HG03159 (cell line): ENCODE measurements at regions not wholly inside any gene's neighbourhood (a gene's known extent, or its start where the extent isn't known, plus 50 kb on each side); places are given as distances from the start of the nearest gene placed in this dataset.
"Not testable (repeated sequence)": the region's sequence is repeated elsewhere in the genome, so short reads cannot be mapped to it uniquely, and the experiment has no call there.

Experiments
- ATAC-seq: cut with Tn5 transposase; IDR thresholded peaks from one replicate; pipeline ENCODE4 v1.9.1; 2021; ENCODE audit warnings: mild to moderate bottlenecking, moderate library complexity; ENCODE audit not compliant: unreplicated experiment

- no peak for ATAC-seq
Measured at GRCh38 chr17:62206550-62206949, 141.5 kb upstream of the MED13 start.

GRCh38 chr17:62197156-62197555, 132.1 kb upstream of the MED13 start:
- not testable (repeated sequence) for ATAC-seq

GRCh38 chr17:62196587-62196986, 131.5 kb upstream of the MED13 start:
- not testable (repeated sequence) for ATAC-seq

DNA sequence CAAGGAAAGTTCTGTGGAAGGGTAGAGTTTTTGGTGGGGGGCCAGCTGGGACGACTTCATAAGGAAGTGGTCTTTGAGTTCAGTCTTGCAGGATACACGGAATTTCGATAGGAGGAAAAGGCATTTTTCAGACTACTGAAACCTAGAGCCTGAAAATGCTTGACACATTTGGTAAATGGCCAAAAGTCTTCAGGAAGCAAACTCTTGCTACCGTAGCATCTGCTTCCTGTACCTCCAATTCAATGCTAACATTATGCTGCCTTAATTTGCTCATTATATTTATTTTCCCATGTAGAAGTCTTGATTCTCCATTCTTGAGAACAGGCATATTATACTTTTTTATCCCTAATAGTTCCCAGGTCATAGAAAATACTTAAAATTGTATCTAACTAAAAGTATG, 129.3 kb upstream of the MED13 start:
- no peak for ATAC-seq

DNA sequence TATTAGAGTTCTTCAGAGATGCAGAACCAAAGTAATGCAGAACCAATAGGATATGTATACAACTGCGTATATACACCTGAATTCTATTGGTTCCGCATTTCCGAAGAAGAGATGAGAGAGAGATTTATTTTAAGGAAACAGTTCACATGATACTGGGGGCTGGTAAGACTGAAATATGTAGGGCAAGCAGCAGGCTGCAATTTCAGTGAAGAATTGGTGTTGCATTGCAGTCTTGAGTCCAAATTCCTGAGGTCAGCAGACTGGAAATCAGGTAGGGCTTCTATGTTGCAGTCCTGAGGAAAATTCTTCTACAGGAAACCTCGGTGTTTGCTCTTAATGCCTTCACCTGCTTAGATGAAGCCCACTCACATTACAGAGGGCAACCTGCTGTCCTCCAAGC, 128.2 kb upstream of the MED13 start:
- ATAC-seq = no peak

DNA sequence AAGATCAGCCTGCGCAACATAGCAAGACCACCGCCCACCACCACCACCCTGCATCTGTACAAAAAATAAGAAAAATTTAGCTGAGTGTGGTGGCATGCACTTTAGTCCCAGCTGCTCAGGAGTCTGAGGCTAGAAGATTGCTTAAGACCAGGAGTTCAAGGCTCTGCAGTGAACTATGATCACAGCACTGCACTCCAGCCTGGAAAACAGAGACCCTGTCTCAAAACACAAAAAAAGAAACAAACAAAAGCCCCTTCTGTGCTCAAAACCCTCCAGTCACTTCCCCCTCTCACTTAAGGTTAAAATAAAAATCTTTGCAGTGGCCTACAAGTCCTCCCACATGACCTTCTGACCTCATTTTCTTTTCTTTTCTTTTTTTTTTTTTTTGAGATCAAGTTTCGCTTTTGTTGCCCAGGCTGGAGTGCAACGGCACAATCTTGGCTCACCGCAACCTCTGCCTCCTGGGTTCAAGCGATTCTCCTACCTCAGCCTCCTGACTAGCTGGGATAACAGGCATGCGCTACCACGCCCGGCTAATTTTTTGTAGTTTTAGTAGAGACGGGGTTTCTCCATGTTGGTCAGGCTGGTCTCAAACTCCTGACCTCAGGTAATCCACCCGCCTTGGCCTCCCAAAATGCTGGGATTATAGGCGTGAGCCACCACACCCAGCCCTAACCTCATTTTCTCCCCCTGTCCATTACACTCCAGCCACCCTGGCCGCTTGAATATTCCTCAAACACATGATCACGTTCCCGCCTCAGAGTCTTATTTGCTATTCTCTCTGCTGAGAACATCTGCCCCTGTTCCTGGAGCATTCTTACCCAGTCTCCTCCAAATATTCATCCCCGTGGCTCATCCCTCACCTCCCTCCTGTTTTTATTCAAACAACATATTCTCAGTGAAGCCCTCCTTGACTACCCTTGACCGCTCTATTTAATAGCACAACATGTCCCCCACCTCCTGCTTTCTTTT, 126.6 kb upstream of the MED13 start:
- no peak for ATAC-seq

DNA sequence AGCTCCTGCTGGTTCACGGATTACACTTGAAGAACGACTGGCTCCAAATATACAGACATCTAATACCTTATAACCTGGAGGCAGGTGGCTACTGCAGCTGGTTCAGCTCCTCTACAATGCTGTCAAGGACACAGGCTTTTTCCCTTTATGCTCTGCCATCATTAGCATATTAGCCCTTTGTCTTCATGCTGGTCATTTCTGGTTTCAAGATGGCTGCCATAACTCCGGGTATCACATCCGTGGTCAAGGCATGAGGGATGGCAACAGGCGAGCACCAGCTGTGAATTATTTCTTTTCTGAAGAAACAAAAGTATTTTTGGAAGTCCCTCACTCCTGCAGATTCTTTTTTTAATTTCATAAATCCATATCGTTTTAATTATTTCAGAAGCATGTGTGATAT, 124.3 kb upstream of the MED13 start:
- ATAC-seq = no peak

GRCh38 chr17:62188713-62189112, 123.6 kb upstream of the MED13 start:
- no peak for ATAC-seq

DNA sequence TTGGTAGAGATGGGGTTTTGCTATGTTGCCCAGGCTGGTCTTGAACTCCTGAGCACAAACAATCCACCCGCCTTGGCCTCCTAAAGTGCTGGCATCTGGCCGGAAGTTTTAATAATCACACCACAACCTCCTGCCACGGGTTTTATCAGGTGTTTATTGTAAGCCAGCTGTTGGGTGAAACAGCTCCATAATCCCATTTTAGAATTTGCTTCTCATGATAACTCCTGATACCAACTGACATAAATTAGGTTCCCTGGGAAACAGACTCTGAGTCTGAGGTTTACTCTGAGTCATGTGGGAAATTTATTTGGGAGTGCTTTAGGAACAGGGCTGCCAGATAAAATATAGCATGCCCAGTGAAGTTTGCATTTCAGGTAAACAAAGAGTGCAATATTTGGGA, 122.6 kb upstream of the MED13 start:
- no peak for ATAC-seq

DNA sequence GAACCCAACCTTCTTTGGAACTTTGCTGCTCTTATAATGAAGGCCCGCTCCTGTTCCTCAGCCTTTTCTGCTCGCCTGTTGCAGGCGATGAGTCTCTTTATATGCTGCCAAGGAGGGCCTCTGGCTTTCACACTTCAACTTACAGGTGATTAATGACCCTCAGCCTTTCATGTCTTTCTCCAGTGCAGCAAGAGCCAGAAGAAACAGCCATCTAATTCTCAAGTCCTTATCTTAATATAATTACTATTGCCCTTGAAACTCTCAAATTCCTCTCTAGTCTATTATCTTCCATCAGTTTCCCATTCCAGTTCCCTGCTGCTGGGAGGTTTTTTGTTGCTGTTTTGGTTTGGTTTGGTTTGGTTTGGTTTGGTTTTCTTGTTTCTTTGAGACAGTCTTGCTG, 121.8 kb upstream of the MED13 start:
- ATAC-seq = no peak

DNA sequence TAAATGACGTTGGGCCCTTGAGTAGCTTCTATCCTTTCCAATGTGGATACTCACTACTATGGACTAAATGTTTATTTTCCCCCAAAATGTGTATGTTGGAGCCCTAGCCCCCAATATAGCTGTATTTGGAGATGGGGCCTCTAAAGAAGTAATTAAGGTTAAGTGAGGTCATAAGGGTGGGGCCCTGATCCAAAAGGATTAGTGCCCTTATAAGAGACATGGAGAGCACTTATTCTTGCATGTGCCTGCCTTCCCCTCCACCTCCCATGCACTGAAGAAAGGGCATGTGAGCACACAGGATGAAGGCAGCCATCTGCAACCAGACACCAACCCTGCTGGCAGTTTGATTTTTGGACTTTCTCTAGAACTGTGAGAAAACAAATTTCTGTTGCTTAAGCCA, 115.7 kb upstream of the MED13 start:
- ATAC-seq = no peak

- ATAC-seq = no peak
Measured at GRCh38 chr17:62179525-62180161, 114.6 kb upstream of the MED13 start.

DNA sequence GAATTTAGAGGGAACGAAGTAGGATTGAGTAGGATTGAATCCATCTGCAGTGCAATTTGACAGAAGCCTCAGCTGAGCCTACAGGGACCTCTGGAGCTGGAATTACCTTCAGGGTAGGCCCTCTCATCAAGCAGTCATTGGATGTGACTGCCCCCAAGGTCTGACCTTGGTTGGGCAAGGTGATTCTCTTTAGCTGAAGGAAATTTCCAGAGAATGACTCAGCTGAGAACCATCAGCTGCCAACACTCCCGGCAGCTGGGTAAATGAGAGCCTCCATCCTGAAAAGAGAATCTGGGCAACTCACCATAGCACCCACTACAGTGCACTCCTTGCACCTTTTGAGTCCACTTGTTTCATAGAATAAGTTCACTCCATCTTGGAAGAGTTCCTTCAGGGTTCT, 113.5 kb upstream of the MED13 start:
- no peak for ATAC-seq

- no peak for ATAC-seq
Measured at GRCh38 chr17:62172492-62173291, 107.6 kb upstream of the MED13 start.

GRCh38 chr17:62167076-62167475, 102.0 kb upstream of the MED13 start:
- ATAC-seq = no peak

DNA sequence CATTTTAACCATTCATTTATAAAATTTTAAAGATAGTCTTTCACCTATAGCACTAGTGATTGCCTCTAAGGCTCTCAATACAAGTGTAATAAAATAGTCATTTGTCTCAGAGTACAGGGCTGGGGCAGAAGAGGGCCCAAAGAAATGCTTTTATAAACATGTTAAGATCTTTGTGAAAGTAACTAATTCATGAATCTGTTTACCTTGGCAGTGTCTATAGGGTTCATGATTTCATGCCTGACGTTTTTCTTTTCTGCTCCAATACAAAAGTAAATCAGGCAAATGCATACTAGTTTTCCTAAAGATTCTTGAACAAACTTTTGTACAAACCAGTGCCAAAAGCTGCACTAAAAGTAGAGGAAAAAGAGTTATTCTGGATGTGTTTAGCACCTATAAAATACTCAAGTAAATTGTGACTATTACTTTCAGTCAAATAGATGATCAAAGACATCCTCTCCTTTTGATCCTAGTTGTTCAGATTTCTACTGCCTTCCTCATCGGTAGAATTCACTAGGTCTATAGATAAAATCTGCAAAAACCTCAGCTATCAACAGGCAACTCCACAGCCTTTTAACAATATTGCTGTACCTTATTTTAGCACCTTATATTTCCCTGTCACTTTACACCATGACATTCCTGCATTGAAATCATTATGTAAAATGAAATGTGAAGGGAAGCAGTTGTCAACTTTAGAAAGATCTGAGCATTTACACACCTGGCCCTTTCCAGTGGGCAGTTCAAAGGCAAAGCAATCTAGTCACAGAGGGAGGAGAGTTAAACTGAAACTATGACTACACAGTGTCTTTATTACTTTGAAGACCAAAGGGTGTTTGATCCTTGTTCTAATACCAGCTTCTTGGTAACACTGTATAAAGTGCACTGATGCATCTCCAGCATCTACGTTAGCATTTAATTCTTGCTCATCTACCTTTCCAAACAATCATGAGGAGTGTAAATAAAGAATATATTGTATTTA, 100.0 kb upstream of the MED13 start:
- ATAC-seq = no peak

- ATAC-seq = no peak
Measured at GRCh38 chr17:62163847-62164246, 98.8 kb upstream of the MED13 start.

DNA sequence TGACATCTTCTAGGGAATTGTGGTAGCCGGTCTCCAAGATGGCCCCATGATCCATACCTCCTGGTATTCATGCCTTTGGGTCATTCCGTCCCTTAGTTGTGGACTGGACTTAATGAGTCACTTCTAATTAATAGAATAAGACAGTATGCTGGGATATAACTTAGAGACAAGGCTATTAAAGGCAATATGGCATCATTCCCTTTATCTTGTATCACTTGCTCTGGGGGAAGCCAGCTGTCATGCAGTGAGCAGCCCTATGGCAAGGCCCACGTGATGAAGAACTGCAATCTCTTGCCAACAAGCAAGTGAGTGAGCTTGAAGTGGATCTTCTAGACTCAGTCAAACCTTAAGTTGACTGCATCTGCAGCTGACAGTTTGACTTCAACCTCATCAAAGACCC, 97.8 kb upstream of the MED13 start:
- ATAC-seq = no peak

- ATAC-seq = no peak
Measured at GRCh38 chr17:62161405-62162148, 96.5 kb upstream of the MED13 start.

GRCh38 chr17:62160816-62161215, 95.7 kb upstream of the MED13 start:
- no peak for ATAC-seq
